Stimulated activated CD8-positive, alpha-beta memory T cell treated with anti-CD3 and anti-CD28 coated beads, Interleukin-15, amount 100 ng/mL, for 4 hours (primary cell): ENCODE measurements at regions not wholly inside any gene's neighbourhood (a gene's known extent, or its start where the extent isn't known, plus 50 kb on each side); places are given as distances from the start of the nearest gene placed in this dataset.
"Not testable (repeated sequence)": the region's sequence is repeated elsewhere in the genome, so short reads cannot be mapped to it uniquely, and the experiment has no call there.

Source experiments
- DNase-seq, 2 donors: peaks; one replicate each; pipeline ENCODE4 v3.0.0-alpha.2; 2020; ENCODE audit warnings: low read depth in 2 of 2

DNA sequence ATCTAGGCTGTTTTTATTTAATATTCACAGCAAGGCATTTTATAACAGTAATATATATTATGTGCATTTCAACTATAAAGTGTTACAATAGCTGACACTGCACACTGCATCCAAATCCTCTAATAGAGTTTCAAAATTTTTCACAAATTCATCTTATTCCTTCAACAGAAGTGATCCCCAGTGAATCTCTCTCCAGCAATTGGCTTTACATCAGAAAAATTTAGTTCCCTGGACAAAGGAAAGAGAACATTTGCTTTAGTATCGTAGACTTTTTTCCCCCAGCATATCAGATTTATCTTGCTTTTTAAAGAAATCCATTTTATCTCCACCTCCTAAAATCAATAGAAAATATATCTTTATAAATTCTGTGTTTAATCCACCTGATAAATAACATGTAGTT lies 868.6 kb downstream of the TBL1XR1 start:
- no peak for DNase-seq

DNA sequence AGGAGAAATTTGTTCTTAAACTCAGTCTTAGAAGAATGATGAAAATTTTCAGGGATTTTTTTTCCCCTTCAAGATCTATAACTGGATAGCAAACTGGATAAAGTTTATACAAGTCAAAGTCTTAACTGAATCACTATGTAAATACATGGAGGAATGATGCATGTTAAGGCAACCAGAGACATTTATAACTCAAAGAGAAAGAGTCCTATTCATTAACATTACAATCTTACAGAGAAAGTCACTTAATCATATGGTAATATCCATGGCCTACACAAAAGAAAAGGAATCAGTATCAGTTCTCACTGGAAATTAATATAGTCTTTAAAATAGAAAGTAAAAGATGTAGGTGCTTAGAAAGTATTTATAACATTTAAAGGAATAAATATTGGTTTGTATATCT lies 869.1 kb downstream of the TBL1XR1 start:
- DNase-seq: no peak

DNA sequence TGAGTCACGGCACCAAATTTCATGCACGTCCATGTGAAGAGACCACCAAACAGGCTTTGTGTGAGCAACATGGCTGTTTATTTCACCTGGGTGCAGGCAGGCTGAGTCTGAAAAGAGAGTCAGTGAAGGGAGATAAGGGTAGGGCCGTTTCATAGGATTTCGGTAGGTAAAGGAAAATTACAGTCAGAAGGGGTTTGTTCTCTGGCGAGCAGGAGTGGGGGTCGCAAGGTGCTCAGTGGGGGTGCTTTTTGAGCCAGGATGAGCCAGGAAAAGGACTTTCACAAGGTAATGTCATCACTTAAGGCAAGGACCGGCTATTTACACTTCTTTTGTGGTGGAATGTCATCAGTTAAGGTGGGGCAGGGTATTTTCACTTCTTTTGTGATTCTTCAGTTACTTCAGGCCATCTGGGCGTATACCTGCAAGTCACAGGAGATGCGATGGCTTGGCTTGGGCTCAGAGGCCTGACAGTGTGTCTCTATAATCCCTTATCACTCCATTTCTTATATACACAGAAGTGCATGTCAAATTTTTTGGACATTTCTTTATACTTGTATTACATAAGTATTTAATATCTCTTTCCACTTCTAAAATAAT lies 870.3 kb downstream of the TBL1XR1 start:
- not testable (repeated sequence) for DNase-seq

DNA sequence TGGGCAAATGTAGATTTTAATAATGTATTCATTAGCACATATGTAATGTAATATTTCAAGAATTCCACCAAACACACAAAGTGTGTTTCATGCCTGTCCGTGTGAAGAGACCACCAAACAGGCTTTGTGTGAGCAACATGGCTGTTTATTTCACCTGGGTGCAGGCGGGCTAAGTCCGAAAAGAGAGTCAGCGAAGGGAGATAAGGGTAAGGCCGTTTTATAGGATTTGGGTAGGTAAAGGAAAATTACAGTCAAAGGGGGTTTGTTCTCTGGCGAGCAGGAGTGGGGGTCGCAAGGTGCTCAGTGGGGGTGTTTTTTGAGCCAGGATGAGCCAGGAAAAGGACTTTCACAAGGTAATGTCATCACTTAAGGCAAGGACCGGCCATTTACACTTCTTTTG lies 875.8 kb downstream of the TBL1XR1 start:
- DNase-seq: not testable (repeated sequence)

DNA sequence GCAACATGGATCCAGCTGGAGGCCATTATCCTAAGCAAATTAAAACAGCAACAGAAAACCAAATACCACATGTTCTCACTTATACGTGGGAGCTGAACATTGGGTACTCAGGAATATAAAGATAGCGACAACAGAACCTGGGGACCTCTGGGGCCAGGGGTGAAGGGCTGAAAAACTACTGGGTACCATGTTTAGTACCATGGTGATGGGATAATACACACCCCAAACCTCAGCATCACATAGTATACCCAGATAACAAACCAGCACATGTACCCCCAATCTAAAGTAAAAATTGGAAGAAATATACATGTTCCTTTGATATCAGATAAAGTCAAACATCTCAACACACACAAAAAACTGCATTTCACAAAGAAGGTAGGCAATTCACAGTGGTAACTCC lies 876.2 kb downstream of the TBL1XR1 start:
- no peak for DNase-seq

DNA sequence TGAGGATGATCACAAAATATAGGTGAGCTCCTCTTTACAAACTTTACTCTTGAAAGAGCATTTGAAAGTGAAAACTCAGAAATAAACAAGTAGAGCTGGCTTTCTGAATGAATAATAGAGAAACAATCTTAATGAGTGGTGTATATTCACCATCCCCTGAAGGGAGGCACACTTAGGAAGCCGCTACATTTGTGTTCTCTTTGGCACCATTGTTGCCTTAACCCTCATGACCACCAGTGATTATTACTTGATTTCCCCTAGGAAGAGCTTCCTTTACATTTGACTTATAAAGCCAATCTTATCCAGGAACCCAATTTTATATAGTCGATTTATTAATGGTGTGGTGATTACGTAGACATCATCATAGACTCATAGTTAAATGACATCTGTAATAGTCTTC lies 883.9 kb downstream of the TBL1XR1 start:
- DNase-seq: no peak

DNA sequence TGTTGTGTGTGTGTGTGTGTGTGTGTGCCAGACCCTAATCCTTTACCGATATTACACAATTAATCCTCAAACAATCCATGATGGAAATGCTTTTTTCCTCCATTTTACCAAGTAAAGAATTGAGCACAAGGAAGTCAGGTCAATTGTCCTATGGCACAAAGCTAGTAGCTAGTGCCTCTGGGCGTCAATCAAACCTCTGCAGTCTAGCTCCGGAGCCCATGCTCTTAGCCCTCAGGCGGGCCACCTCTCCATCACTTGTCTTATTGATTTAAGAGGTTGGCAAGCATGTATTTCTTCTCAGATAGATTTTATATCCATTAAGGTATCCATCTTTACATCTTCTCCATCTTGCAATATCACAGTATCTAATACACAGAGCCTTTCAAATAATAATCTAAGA lies 886.6 kb downstream of the TBL1XR1 start:
- no peak for DNase-seq

DNA sequence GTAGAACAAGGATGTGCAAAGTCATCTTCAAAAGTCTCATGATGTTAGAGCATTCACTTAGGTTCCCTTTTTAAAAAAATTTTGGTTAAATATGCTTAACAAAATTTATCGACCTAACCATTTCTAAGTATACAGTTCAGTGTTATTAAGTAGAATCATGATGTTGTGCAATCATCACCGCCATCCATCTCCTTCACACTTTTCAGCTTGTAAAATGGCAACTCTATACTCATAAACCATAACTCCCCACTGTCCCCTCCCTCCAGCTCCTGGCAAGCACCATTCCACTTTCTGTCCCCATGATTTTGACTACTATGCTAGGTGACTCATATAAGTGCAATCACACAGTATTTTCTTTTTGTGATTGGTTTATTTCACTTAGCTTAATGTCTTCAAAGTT lies 895.0 kb downstream of the TBL1XR1 start:
- DNase-seq: no peak

DNA sequence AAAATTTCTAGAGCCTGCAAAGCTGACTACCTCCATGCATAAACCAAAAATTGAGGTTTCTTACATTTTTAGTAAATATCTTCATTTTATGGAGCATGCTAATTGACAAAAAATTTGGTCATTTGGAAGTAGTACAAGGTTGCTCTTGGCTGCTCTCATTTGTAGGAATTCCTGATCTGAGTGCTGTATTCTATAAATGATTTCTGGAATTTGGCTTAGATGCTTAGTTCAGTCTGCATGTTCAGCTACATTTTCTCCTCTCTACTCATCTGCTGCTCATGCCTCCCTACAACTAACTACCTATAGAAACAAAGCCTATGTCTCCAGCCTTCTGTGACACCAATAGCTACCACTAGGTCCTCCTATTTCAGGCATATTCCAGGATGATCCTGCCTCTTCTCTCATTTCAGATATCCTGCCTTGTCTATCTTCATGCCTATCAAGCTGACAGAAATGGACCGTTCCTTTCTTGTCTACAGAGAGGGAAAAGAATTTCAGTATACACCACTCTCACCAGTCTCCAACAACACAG lies 901.1 kb downstream of the TBL1XR1 start:
- DNase-seq: no peak

DNA sequence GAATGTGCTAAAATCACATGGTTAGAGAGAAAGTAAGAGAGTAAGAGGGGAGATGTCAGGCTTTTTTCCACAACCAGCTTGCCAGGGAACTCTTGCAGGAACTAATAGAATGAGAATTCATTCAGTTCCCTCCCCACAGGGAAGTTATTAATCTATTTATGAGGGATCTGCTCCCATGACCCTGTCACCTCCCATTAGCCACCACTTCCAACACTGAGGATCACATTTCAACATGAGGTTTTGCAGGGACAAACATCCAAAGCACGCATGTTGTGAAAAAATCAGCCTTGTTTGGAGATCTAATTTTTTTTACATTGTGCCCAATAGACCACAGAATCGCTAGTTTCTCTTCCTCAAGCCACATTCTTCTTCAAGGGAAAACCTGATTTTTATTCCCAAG lies 904.0 kb downstream of the TBL1XR1 start:
- DNase-seq: no peak

DNA sequence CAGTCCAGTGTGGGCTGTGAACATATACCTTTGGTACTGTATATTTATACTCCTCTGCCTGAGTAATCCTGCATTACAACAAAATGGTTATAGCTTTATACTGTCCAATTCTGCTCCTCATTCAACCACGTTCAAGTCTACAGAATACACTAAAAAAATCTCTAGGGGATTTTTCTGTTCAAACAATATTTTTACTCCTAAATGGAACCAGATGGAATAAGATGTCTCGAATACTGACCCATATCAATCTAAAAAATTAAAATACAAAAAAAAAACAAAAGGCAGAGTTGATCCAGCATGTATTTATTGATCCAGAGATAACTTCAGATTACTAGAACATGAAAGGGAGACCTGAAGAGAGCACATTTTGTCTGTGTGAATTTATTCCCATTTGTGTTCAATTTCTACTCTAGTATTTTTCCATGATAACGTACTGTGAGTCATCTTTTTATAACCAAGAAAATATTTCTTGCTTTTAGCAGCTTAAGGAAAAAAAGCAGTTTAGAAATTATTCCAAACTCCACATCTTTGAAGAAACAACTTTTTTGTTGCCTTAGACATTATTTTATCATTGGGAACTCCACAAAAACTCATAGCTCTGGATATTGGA lies 910.7 kb downstream of the TBL1XR1 start:
- no peak for DNase-seq

DNA sequence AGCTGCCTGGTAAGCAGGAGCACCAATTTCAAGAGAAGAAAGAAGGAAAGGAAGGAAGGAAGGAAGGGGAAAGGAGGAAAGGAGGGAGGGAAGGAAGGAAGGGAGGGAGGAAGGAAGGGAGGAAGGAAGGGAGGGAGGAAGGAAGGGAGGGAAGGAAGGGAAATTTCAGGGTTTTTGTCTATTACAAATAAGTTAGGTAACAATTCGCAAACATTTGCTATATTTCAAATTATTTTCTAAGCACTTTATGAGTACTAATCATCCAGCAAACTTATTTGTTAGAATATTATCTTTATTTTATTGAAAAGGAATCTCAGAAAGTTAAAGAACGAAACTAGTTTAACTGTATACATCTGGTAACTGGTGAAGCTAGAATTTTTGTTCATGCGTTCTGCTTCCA lies 921.7 kb downstream of the TBL1XR1 start:
- no peak for DNase-seq

DNA sequence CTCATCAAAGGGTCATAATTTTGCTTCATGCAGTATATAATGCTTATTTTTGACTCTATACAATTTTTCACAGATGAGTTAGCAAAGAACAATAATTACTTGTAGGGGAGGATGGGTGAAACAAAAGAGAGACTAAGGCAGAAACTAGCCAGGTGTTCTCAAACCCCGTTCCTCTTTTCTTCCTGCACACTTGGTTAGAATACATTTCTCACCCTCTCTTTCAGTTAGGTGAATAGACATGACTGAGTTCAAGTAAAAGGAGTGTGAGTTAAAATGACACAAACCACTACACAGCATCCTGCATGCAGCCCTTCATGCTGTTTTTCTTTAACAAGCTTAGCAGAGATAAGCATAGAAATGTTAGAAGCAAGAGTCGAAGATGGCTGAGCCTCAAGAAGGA lies 922.2 kb downstream of the TBL1XR1 start:
- no peak for DNase-seq

DNA sequence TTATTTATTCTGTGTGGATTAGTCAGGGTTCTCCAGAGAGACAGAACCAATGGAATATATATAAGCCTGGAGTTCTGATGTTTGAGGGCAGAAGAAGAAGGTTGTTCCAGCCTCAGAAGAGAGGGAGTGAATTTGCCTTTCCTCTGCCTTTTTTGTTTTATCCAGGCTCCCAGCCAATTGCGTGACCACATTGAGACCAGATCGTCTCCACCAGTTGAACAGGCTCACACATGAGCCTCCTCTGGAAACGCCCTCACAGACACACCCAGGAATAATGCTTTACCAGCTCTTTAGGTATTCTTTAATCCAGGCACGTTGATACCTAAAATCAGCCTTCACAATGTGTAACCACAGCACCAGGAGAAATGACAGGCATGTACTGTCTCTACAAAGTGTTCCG lies 923.1 kb downstream of the TBL1XR1 start:
- no peak for DNase-seq

DNA sequence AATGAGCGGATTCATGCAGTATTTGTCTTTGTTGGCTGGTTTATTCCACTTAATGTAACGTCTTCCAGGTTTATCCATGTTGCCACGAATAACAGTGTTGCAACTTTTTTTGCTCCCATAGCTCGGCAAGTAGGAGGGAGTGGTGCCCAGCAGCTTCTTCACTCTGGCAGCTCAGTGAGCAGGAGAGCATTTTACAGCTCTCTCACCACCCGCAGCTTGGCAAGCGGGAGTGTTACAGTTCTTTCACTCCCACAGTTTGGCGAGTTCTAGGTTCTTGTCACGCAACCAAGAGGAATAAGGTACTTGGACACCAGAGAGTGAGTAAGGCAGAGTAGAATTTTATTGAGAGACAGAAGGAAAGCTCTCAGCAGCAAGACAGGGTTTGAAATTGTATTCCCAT lies 935.2 kb downstream of the TBL1XR1 start:
- DNase-seq: no peak

DNA sequence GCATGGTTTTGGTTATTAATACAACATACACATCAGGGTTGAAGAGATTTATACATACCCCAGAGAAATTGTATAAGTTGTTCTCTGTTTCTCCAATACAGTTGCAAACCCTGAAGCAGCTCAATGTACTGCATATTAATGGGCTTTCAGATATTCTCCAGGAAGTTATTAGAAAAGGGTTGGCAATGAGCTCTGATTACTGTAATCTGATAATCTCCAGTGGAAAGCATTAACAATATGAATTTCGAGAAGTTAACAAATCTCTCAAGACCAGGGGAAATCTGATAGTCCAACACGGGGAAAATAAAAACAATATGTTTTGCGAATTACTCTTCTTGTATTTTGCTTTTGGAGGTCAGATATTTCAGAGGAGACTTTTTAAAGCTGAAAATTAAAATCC lies 950.1 kb downstream of the TBL1XR1 start:
- DNase-seq: no peak

DNA sequence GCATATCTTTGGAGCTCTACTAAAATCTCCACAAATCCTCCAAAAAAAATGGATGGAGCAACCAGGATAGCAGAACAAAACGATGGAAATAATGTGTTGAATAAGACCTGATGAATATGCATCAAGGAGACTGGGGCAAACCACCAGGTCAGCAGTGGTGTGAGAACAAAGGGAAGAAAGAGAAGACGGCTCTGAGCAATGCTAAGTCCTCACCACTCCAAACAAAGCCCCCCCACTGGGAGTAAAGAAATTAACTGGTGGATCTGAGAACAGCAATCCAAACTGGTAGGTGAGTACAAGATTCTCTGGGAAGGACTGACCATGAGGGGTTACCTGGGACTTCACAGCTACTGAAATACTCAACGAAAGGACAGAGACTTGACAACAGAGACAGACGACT lies 977.3 kb downstream of the TBL1XR1 start:
- no peak for DNase-seq

DNA sequence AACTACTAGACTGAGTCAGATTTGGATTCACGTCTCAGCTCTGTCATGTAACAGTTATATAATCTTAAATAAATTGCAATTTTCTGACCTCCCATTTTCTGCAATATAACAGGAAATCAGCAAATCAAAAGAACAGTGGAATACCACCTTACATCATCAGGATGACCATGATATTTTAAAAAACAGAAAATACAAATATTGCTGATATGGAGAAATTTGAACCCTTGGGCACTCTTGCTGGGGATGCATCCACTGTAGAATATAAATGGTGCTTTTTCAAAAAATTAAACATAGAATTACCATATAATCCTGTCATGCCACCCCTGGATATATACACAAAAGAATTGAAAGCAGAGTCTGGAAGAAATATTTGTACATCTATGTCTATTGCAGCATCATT lies 982.5 kb downstream of the TBL1XR1 start:
- no peak for DNase-seq

DNA sequence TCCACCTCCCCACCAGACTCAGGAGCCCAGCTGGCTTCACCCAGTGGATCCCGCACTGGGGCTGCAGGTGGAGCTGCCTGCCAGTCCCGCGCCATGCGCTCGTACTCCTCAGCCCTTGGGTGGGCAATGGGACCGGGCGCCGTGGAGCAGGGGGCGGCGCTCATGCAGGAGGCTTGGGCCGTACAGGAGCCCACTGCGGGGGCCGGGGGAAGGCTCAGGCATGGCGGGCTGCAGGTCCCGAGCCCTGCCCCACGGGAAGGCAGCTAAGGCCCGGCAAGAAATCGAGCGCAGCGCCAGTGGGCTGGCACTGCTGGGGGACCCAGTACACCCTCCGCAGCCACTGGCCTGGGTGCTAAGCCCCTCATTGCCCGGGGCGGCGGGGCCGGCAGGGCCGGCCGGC lies 984.0 kb downstream of the TBL1XR1 start:
- DNase-seq: not testable (repeated sequence)

DNA sequence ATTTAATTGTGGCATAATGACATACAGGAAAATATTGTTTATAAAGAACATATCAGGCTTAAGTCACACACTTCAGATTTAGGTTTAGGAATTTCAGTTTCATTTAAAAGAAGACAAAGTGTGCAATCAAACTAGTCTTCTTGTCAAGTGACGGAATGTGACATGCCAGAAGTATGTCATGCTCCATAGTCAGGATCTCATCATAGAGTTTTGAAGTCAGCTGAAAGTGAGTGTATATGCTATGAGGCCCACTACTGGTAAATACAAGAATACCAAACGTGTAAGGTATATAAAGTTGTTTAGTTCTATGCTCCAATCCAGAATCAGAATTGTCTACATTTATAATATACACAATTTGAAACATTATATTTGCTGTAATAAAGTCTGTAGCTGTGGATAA lies 988.4 kb downstream of the TBL1XR1 start:
- no peak for DNase-seq

DNA sequence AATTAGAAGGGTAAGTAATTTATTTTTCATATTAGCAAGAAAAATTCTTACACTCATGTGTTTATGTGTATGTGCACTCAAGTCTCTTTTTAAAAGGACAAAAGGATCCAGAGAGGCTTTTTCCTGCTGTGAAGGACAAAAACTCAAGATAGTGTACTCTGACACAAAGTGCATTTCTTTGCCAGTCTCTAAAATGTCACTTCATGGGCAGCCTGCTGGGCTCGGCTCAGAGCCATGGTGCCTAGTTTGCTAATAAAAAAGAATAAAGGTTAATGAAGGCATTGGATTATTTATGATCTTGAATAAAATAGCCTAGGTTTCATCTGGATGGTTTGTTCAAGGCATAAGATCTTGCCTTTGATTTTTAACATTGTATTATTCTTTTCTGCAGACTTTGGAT lies 989.0 kb downstream of the TBL1XR1 start:
- no peak for DNase-seq

DNA sequence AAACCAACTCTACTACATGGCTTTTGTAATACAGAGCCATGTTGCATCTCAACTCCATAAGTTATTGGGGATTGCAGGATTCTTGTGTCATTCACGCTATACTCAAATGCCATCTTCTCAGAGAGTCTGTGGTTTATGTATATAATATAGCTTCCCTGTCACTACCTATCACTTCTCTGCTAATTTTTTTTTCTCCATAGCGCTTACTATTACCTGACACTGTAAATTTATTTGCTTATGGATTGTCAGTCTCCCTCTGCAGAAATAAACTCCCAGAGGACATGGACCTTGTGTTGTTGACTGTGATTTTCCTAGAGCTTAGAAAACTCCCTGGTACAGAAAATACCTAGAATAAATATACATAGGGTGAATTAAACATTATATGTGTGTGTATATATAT lies 990.5 kb downstream of the TBL1XR1 start:
- no peak for DNase-seq

DNA sequence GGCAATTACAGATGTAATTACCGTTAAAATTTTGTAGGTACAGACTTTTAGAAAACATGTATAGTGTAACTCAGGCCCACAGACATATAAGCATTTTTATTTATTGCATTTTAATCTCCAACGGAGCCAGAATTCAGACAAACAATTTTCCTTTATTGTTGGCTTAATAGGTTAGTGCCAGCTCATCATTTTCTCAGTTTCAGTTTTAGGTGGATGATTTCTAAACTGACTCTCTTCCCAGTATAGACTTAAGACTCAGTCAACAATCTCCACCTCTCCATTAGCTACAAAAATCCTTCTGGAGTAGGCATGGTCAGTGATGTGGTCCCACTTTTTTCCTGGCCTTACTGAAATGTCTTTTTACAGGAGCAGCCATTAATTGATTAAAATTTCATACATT lies 994.6 kb downstream of the TBL1XR1 start:
- no peak for DNase-seq
